ENCODE measurements at regions not wholly inside any gene's neighbourhood (a gene's known extent, or its start where the extent isn't known, plus 50 kb on each side); places are given as distances from the start of the nearest gene placed in this dataset.

DNA sequence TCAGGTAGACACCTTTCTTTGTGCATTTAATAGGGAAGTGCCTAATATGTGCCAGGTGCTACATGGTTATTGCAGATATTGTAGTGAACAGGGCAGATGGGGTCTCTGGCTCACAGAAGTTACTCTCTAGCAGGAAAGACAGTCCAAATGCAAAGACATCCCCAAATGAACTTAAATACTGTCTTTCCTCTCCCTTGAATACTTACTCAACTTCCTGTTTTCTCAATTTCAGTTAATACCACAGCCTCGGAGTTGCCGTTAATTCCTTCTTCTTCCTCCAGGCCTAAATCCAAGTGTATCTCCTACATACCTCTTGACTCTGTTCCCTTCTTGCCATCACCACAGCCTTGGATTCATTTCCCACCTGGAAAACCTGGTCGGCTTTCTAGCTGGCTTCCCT, 134.3 kb upstream of the SESN3 start:
- no peak overlapping the region for H3K4me3 ChIP-seq
- no peak overlapping the region for H2AFZ ChIP-seq
- TF ChIP-seq EZH2phosphoT487 (IDR thresholded peaks at IDR 0.05; ENCODE audit: low read depth, severe bottlenecking, unreplicated experiment): no peak
- H3K4me1 ChIP-seq (ENCODE audit: insufficient read depth): peaks cover 23% of the 10 kb centered on the region
- no peaks in the 10 kb centered on the region for H3K9me2 ChIP-seq (replicated peaks; ENCODE audit: insufficient read depth)
- no peaks in the 10 kb centered on the region for H4K20me1 ChIP-seq (ENCODE audit: insufficient read depth, poor library complexity, severe bottlenecking)
- no peaks in the 10 kb centered on the region for H3K9me3 ChIP-seq (ENCODE audit: low read depth)
- no peak overlapping the region for H3K4me2 ChIP-seq
- H3K36me3 ChIP-seq (replicated peaks; ENCODE audit: insufficient read depth, low read depth): no peaks in the 10 kb centered on the region
- DNase-seq (ENCODE audit: low spot score): no peak
- 82% methylated on average over 3 of the region's 3 CpGs for WGBS (ENCODE audit: low lambda C conversion rate, missing lambda C conversion rate)
- H3K79me2 ChIP-seq: no peaks in the 10 kb centered on the region
- peak overlapping the region; percentile 26 for H3K27ac ChIP-seq
- no peaks in the 10 kb centered on the region for H3K27me3 ChIP-seq

DNA sequence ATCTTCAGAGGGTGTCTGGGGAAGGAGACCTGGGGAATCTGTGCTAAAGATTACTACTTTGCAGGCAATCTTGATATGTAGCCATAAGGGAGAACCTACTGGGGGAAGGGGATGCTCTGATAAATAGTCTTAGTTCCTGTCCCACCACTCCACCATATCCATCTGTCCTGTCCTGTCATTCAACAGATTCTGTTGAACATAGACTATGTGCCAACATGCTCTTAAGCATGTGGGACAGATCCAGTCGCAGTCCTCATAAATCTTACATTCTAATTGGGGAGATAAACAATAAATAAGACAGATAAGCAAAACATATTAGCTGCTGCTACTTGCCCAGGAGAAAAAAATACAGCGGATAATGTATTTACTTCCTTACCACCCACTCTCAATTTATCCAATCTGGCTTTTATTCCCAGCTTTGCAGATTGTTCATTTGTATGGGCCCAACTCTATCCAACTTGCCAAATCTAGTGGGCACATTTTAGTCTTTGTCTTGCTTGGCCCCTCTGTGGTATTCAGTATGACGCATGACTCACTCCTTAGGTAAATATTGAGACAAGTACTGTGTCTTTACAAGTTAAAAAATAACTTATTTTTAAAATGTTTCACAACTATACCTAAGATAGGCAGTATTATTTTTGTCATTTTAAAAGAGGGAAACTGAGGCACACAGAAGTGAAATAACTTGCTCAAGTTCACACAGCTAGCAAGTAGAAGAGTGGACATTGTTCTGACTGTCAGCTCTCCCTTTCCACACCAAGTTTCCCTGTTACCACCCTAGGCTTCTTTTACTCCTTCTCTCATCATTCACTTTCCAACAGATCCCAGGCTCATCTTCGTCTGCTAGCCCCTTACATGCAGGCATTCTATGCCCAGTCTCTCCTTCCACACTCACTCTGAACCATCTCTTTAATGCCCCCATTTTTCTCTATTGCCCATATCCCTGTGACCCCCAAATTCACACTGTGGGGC, 133.6 kb upstream of the SESN3 start:
- 65% methylated on average over 4 of the region's 4 CpGs for WGBS (ENCODE audit: low lambda C conversion rate, missing lambda C conversion rate)
- Histone ChIP-seq H3K36me3 (replicated peaks; ENCODE audit: insufficient read depth, low read depth) (no peaks in the 10 kb centered on the region), H3K27ac (peak overlapping the region; percentile 72), H3K27me3 (no peaks in the 10 kb centered on the region), H3K4me2 (peak overlapping the region; percentile 13), H2AFZ (no peak overlapping the region), H3K79me2 (no peaks in the 10 kb centered on the region), H3K4me3 (no peak overlapping the region), H4K20me1 (ENCODE audit: insufficient read depth, poor library complexity, severe bottlenecking) (no peaks in the 10 kb centered on the region), H3K9me3 (ENCODE audit: low read depth) (no peaks in the 10 kb centered on the region), H3K4me1 (ENCODE audit: insufficient read depth) (peaks cover 23% of the 10 kb centered on the region), H3K9me2 (replicated peaks; ENCODE audit: insufficient read depth) (no peaks in the 10 kb centered on the region)
- peak; percentile 30 for DNase-seq (ENCODE audit: low spot score)
- TF ChIP-seq, protein P1, sequence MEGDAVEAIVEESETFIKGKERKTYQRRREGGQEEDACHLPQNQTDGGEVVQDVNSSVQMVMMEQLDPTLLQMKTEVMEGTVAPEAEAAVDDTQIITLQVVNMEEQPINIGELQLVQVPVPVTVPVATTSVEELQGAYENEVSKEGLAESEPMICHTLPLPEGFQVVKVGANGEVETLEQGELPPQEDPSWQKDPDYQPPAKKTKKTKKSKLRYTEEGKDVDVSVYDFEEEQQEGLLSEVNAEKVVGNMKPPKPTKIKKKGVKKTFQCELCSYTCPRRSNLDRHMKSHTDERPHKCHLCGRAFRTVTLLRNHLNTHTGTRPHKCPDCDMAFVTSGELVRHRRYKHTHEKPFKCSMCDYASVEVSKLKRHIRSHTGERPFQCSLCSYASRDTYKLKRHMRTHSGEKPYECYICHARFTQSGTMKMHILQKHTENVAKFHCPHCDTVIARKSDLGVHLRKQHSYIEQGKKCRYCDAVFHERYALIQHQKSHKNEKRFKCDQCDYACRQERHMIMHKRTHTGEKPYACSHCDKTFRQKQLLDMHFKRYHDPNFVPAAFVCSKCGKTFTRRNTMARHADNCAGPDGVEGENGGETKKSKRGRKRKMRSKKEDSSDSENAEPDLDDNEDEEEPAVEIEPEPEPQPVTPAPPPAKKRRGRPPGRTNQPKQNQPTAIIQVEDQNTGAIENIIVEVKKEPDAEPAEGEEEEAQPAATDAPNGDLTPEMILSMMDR (IDR thresholded peaks at IDR 0.05; ENCODE audit: poor library complexity): no peak
- TF ChIP-seq EZH2 (IDR thresholded peaks at IDR 0.05; ENCODE audit: borderline replicate concordance): no peak
- TF ChIP-seq EZH2phosphoT487 (IDR thresholded peaks at IDR 0.05; ENCODE audit: low read depth, severe bottlenecking, unreplicated experiment): no peak

DNA sequence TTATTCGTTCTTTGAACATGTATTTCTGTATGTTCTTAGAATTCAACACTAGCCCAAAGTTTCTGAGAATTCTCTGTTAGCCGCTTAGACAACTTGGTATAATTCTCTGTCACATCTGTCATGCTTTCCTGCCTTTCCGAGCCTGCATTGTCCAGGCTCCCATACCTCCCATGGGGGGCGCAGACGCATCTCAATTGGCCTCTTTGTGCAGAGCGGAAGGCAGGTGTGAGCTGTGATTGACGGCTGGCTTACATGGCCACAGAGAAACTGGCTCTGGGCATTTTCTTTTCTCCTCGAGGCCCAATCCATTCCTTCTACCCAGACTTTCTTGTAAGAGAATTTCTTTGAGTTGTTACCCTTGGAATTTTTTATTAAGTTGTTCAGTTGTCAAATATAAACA, 132.7 kb upstream of the SESN3 start:
- Histone ChIP-seq H3K27ac (peak overlapping the region; percentile 72), H3K36me3 (replicated peaks; ENCODE audit: insufficient read depth, low read depth) (no peaks in the 10 kb centered on the region), H3K4me3 (no peak overlapping the region), H3K79me2 (no peaks in the 10 kb centered on the region), H3K27me3 (no peaks in the 10 kb centered on the region), H3K4me1 (ENCODE audit: insufficient read depth) (peaks cover 31% of the 10 kb centered on the region), H3K9me2 (replicated peaks; ENCODE audit: insufficient read depth) (no peaks in the 10 kb centered on the region), H3K9me3 (ENCODE audit: low read depth) (no peaks in the 10 kb centered on the region), H4K20me1 (ENCODE audit: insufficient read depth, poor library complexity, severe bottlenecking) (no peaks in the 10 kb centered on the region), H2AFZ (no peak overlapping the region), H3K4me2 (no peak overlapping the region)
- no peak for DNase-seq (ENCODE audit: low spot score)
- 60% methylated on average over 8 of the region's 8 CpGs for WGBS (ENCODE audit: low lambda C conversion rate, missing lambda C conversion rate)
- TF ChIP-seq EZH2 (IDR thresholded peaks at IDR 0.05; ENCODE audit: borderline replicate concordance) (no peak), EZH2phosphoT487 (IDR thresholded peaks at IDR 0.05; ENCODE audit: low read depth, severe bottlenecking, unreplicated experiment) (no peak)
- TF ChIP-seq, protein P1 (IDR thresholded peaks at IDR 0.05; ENCODE audit: poor library complexity): no peak

DNA sequence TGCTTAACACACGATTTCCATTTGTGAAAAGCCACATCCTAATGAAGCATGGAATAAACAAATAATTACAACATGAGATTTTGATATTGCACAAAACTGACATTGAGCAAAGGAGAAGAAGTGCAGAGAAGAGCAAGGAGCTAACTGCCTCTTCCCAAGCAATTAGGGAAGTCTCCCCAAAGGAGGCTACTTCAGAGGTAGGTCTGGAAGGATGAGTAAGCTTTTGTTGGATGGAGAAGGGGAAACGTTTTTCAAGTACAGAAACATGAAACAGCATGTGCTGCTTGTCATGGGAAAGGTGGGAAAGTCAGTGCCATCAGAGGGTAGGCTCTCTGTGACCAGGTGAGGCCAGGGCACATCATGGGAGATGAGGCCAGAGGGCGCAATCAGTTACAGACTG, 132.2 kb upstream of the SESN3 start:
- Histone ChIP-seq H3K4me2 (no peak overlapping the region), H3K9me3 (ENCODE audit: low read depth) (no peaks in the 10 kb centered on the region), H3K79me2 (no peaks in the 10 kb centered on the region), H3K4me1 (ENCODE audit: insufficient read depth) (peaks cover 36% of the 10 kb centered on the region), H3K4me3 (no peak overlapping the region), H2AFZ (no peak overlapping the region), H3K9me2 (replicated peaks; ENCODE audit: insufficient read depth) (no peaks in the 10 kb centered on the region), H3K36me3 (replicated peaks; ENCODE audit: insufficient read depth, low read depth) (no peaks in the 10 kb centered on the region), H3K27ac (no peak overlapping the region), H4K20me1 (ENCODE audit: insufficient read depth, poor library complexity, severe bottlenecking) (no peaks in the 10 kb centered on the region), H3K27me3 (no peaks in the 10 kb centered on the region)
- 61% methylated on average over 3 of the region's 3 CpGs for WGBS (ENCODE audit: low lambda C conversion rate, missing lambda C conversion rate)
- DNase-seq (ENCODE audit: low spot score): no peak
- TF ChIP-seq, protein P1 (IDR thresholded peaks at IDR 0.05; ENCODE audit: poor library complexity): no peak
- TF ChIP-seq EZH2 (IDR thresholded peaks at IDR 0.05; ENCODE audit: borderline replicate concordance) (no peak), EZH2phosphoT487 (IDR thresholded peaks at IDR 0.05; ENCODE audit: low read depth, severe bottlenecking, unreplicated experiment) (no peak)
